SU-DHL-6 (cell line): ENCODE measurements at regions not wholly inside any gene's neighbourhood (a gene's known extent, or its start where the extent isn't known, plus 50 kb on each side); places are given as distances from the start of the nearest gene placed in this dataset.

Experiments
- H2AFZ ChIP-seq: fragments of 200-600 bp; sonication (generic); 2 replicates; pipeline ENCODE4 v1.6.1; 2014; ENCODE audit warnings: low read depth, mild to moderate bottlenecking, moderate library complexity, mixed read lengths, antibody characterized with exemption, low read length; ENCODE audit not compliant: severe bottlenecking
- H3F3A ChIP-seq: fragments of 200-600 bp; shearing (Covaris generic); 2 replicates; pipeline ENCODE4 v1.6.0; 2016; ENCODE audit warnings: antibody characterized with exemption, mild to moderate bottlenecking; ENCODE audit not compliant: insufficient read depth
- H3K27ac ChIP-seq: fragments of 200-600 bp; sonication (generic); 2 replicates; pipeline ENCODE4 v1.5.1; 2016; ENCODE audit warnings: low read depth, mild to moderate bottlenecking, low read length, moderate library complexity, mixed read lengths
- H3K27me3 ChIP-seq: fragments of 200-600 bp; sonication (generic), shearing (Covaris generic); 2 replicates; pipeline ENCODE4 v1.6.0; 2014; ENCODE audit warnings: mild to moderate bottlenecking, low read length
- H3K36me3 ChIP-seq: fragments of 200-600 bp; sonication (generic); 2 replicates; pipeline ENCODE4 v1.6.1; 2014; ENCODE audit warnings: mild to moderate bottlenecking, low read length, mixed read lengths
- H3K4me2 ChIP-seq: fragments of 300-600, 200-600 bp; shearing (Covaris generic), sonication (generic); 2 replicates; pipeline ENCODE4 v1.6.0; 2014; ENCODE audit warnings: low read length, low read depth, mild to moderate bottlenecking; ENCODE audit not compliant: poor library complexity, severe bottlenecking
- H3K4me3 ChIP-seq: fragments of 200-600 bp; sonication (generic); 2 replicates; pipeline ENCODE4 v1.5.1; 2014; ENCODE audit warnings: antibody characterized with exemption, low read length, mild to moderate bottlenecking, mixed read lengths; ENCODE audit not compliant: insufficient read depth, poor library complexity, severe bottlenecking
- H3K79me2 ChIP-seq: fragments of 200-600 bp; sonication (generic); 2 replicates; pipeline ENCODE4 v1.6.1; 2014; ENCODE audit warnings: mild to moderate bottlenecking, low read length, moderate library complexity; ENCODE audit not compliant: insufficient read depth
- H3K9ac ChIP-seq: fragments of 200-600 bp; sonication (generic); 2 replicates; pipeline ENCODE4 v1.7.0; 2014; ENCODE audit warnings: mild to moderate bottlenecking, low read length
- H3K9me2 ChIP-seq: fragments of 200-600 bp; sonication (generic); replicated peaks from 2 replicates; pipeline ENCODE4 v1.6.1; 2014; ENCODE audit warnings: low read length; ENCODE audit not compliant: insufficient read depth
- H3K9me3 ChIP-seq: fragments of 200-600 bp; sonication (generic); 2 replicates; pipeline ENCODE4 v1.6.1; 2014; ENCODE audit warnings: low read length, mixed read lengths; ENCODE audit not compliant: insufficient read depth
- H4K20me1 ChIP-seq: fragments of 200-600 bp; sonication (generic); 2 replicates; pipeline ENCODE4 v1.6.1; 2014; ENCODE audit warnings: low read depth, mild to moderate bottlenecking, antibody characterized with exemption, low read length, moderate library complexity, mixed read lengths
- CTCF ChIP-seq: fragments of 200-600 bp; sonication (generic); IDR thresholded peaks from one replicate; pipeline ENCODE4 v1.5.1; 2017; ENCODE audit warnings: antibody characterized with exemption, mild to moderate bottlenecking, low read length, moderate library complexity; ENCODE audit not compliant: insufficient read depth, poor library complexity, severe bottlenecking
- EZH2phosphoT487 ChIP-seq: fragments of 200-600 bp; sonication (generic), shearing (Covaris generic); conservative IDR thresholded peaks from 2 replicates; pipeline ENCODE4 v1.6.1; 2018; ENCODE audit warnings: mild to moderate bottlenecking, antibody characterized with exemption, low read length, moderate library complexity, mixed read lengths

- Histone ChIP-seq H2AFZ (no peak overlapping the region), H3K27ac (no peak overlapping the region), H3K4me2 (no peak overlapping the region), H3K4me3 (no peak overlapping the region), H3K9ac (no peak overlapping the region), H3K36me3 (no peaks in the 10 kb centered on the region), H3K9me2 (no peaks in the 10 kb centered on the region), H3K9me3 (no peaks in the 10 kb centered on the region), H3K27me3 (no peaks in the 10 kb centered on the region), H4K20me1 (no peaks in the 10 kb centered on the region), H3K79me2 (no peaks in the 10 kb centered on the region), H3F3A (no peaks in the 10 kb centered on the region)
- TF ChIP-seq CTCF = no peak
- no peak for TF ChIP-seq EZH2phosphoT487
Measured at GRCh38 chr7:113301983-113302382, 183.6 kb upstream of the SMIM30 start.

GRCh38 chr7:113301141-113301540 lies 182.8 kb upstream of the SMIM30 start:
- Histone ChIP-seq H3K4me3 (no peak overlapping the region), H3K9ac (no peak overlapping the region), H3F3A (no peaks in the 10 kb centered on the region), H3K79me2 (no peaks in the 10 kb centered on the region), H4K20me1 (no peaks in the 10 kb centered on the region), H2AFZ (no peak overlapping the region), H3K4me2 (no peak overlapping the region), H3K9me2 (no peaks in the 10 kb centered on the region), H3K9me3 (no peaks in the 10 kb centered on the region), H3K36me3 (no peaks in the 10 kb centered on the region), H3K27ac (no peak overlapping the region), H3K27me3 (no peaks in the 10 kb centered on the region)
- no peak for TF ChIP-seq CTCF
- no peak for TF ChIP-seq EZH2phosphoT487

GRCh38 chr7:113299748-113300147 lies 181.4 kb upstream of the SMIM30 start:
- H3K27me3 ChIP-seq = no peaks in the 10 kb centered on the region
- no peak overlapping the region for H2AFZ ChIP-seq
- TF ChIP-seq CTCF (no peak), EZH2phosphoT487 (no peak)
- no peaks in the 10 kb centered on the region for H3K79me2 ChIP-seq
- H3K27ac ChIP-seq = no peak overlapping the region
- no peaks in the 10 kb centered on the region for H4K20me1 ChIP-seq
- H3K9me3 ChIP-seq = no peaks in the 10 kb centered on the region
- H3K9ac ChIP-seq = no peak overlapping the region
- no peaks in the 10 kb centered on the region for H3K9me2 ChIP-seq
- no peaks in the 10 kb centered on the region for H3K36me3 ChIP-seq
- H3K4me3 ChIP-seq = no peak overlapping the region
- H3K4me2 ChIP-seq = no peak overlapping the region
- H3F3A ChIP-seq = no peaks in the 10 kb centered on the region
